ENCODE measurements at regions not wholly inside any gene's neighbourhood (a gene's known extent, or its start where the extent isn't known, plus 50 kb on each side); places are given as distances from the start of the nearest gene placed in this dataset.
A peak's percentile ranks its signal among the peaks of the same experiment; 100 is the strongest.

GRCh38 chr5:135191084-135191826, 157.2 kb upstream of the PITX1 start (continued):
- TF ChIP-seq NFKBIZ (CRISPR knock-in tag; IDR thresholded peaks at IDR 0.05) (no peak), TMF1 (CRISPR knock-in tag; IDR thresholded peaks at IDR 0.05; ENCODE audit: low read depth) (no peak), KIAA2018 (CRISPR knock-in tag; IDR thresholded peaks at IDR 0.05; ENCODE audit: borderline replicate concordance) (no peak), ZHX2 (IDR thresholded peaks at IDR 0.05; ENCODE audit: low read depth) (no peak), ZHX2 (CRISPR knock-in tag; IDR thresholded peaks at IDR 0.05; ENCODE audit: borderline replicate concordance) (no peak), ZBTB7A (CRISPR knock-in tag; IDR thresholded peaks at IDR 0.05) (0 out of 2 replicates have a peak, but pooled peaks have one; percentile 66), ZNF530 (CRISPR knock-in tag; IDR thresholded peaks at IDR 0.05; ENCODE audit: low read depth) (no peak), PCBP1 (IDR thresholded peaks at IDR 0.05; ENCODE audit: borderline replicate concordance, low read depth, low read length) (no peak), CREB1 (IDR thresholded peaks at IDR 0.05) (peak; percentile 36), CREB1 (CRISPR knock-in tag; IDR thresholded peaks at IDR 0.05) (peak; percentile 15; the same call in 1 of the 2 replicates), AGO2 (optimal IDR thresholded peaks at IDR 0.05; ENCODE audit: low read depth, low read length) (no peak), RFX3 (CRISPR knock-in tag; IDR thresholded peaks at IDR 0.05) (no peak), ZSCAN25 (CRISPR knock-in tag; IDR thresholded peaks at IDR 0.05) (peak; percentile 72), ELF3 (CRISPR knock-in tag; IDR thresholded peaks at IDR 0.05) (peak; percentile 38; the same call in 1 of the 2 replicates), DBP (CRISPR knock-in tag; IDR thresholded peaks at IDR 0.05; ENCODE audit: not compliant biosample characterization) (no peak), TAF1 (CRISPR knock-in tag; IDR thresholded peaks at IDR 0.05) (peak; percentile 44; the same call in 1 of the 2 replicates)

All from HepG2 (cell line).